Prostate gland (tissue), 2 donors: ENCODE measurements at regions not wholly inside any gene's neighbourhood (a gene's known extent, or its start where the extent isn't known, plus 50 kb on each side); places are given as distances from the start of the nearest gene placed in this dataset.

Experiments
- DNase-seq: peaks from one replicate; pipeline ENCODE4 v3.0.0-alpha.2; 2019; ENCODE audit warnings: low spot score
- H3K27ac ChIP-seq, 2 donors: fragments of 200-600 bp; sonication (generic); 2 replicates each; pipeline ENCODE4 v1.5.1; 2017 to 2019
- H3K27me3 ChIP-seq: fragments of 200-600 bp; sonication (generic); replicated peaks from 2 replicates; pipeline ENCODE4 v1.5.1; 2019; ENCODE audit not compliant: insufficient read depth
- H3K36me3 ChIP-seq, 2 donors: fragments of 200-600 bp; sonication (generic); 1 replicate in 1 of 2; 2 replicates in 1 of 2; pipeline versions ENCODE4 v1.5.1 to v1.8.1; 2017 to 2019
- H3K4me1 ChIP-seq: fragments of 200-600 bp; sonication (generic); replicated peaks from 2 replicates; pipeline ENCODE4 v1.5.1; 2019
- H3K4me3 ChIP-seq, 2 donors: fragments of 200-600 bp; sonication (generic); 2 replicates each; pipeline ENCODE4 v1.5.1; 2017 to 2019
- H3K9me3 ChIP-seq: fragments of 200-600 bp; sonication (generic); 2 replicates; pipeline ENCODE4 v1.5.1; 2017
- POLR2A ChIP-seq: fragments of 450-650 bp; IDR thresholded peaks from one replicate; pipeline ENCODE4 v1.6.1; 2016; ENCODE audit warnings: antibody characterized with exemption, mild to moderate bottlenecking
- POLR2AphosphoS5 ChIP-seq: sonication (generic); formaldehyde crosslinking; IDR thresholded peaks from one replicate; pipeline ENCODE4 v1.6.1; 2017; ENCODE audit warnings: antibody characterized with exemption
- WGBS: methylation state at CpG from one replicate; pipeline ENCODE4 v1.1.5; 2018; 5-methylcytosine and 5-hydroxymethylcytosine counted together
- intact Hi-C: fragments of 100-400 bp; cut with DNase I; formaldehyde crosslinking; loops from one replicate; pipeline ENCODE4 v1.14.2; 2022
- TF ChIP-seq, protein P1 (sequence below), 4 experiments: fragments of 200-600 bp in 2 of 4; fragments of 450-650 bp in 2 of 4; sonication (generic) in 2 of 4; IDR thresholded peaks; 1 replicate in 3 of 4; 2 replicates in 1 of 4; pipeline ENCODE4 v1.5.1; 2016 to 2019; ENCODE audit warnings: antibody characterized with exemption in 4 of 4, mild to moderate bottlenecking in 2 of 4, moderate library complexity in 2 of 4

DNA sequence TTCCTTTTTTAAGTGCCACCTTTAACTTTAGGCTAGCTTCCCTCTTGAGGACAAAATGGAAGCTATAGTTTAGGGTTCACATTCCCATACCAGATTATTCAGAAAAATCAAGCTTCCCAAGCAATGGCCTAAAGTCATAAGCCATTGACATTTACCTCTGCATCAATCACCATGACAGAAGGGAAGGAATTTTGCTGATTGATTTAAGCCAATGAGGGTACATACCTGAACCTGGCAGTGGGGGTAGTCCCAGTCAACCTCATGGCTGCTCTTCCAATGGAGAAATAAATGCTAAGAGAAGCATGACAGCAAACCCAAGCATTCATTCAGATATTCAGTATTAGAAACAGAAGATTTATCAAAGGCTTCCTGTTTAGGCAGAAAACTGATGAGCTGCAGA lies 128.4 kb upstream of the CREB1 start:
- DNase-seq = no peak

DNA sequence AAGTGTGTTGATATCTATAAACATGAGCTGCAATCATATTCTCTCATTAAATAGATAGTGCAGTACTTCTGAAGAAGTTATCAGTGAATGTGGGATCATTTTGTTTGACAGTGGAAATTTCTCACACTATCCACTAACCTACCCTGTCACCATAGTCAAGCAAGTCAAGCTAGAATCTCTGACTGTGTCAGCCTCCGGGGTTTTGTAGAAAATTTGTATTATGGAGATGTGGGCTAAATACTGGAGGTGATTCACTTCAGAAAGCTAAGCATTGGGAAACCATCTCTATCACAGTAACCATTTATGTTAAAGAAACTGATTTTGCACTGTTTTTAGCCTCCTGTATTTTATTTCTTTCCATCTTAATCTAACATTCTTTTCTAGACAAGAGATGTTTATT lies 126.6 kb upstream of the CREB1 start:
- DNase-seq = no peak
- no peaks in the 10 kb centered on the region for H3K9me3 ChIP-seq
- H3K36me3 ChIP-seq = no peaks in the 10 kb centered on the region
- no peaks in the 10 kb centered on the region for H3K4me1 ChIP-seq
- H3K27me3 ChIP-seq = no peaks in the 10 kb centered on the region
- no peak overlapping the region for H3K27ac ChIP-seq
- TF ChIP-seq POLR2AphosphoS5 (no peak), POLR2A (no peak)
- TF ChIP-seq, protein P1, sequence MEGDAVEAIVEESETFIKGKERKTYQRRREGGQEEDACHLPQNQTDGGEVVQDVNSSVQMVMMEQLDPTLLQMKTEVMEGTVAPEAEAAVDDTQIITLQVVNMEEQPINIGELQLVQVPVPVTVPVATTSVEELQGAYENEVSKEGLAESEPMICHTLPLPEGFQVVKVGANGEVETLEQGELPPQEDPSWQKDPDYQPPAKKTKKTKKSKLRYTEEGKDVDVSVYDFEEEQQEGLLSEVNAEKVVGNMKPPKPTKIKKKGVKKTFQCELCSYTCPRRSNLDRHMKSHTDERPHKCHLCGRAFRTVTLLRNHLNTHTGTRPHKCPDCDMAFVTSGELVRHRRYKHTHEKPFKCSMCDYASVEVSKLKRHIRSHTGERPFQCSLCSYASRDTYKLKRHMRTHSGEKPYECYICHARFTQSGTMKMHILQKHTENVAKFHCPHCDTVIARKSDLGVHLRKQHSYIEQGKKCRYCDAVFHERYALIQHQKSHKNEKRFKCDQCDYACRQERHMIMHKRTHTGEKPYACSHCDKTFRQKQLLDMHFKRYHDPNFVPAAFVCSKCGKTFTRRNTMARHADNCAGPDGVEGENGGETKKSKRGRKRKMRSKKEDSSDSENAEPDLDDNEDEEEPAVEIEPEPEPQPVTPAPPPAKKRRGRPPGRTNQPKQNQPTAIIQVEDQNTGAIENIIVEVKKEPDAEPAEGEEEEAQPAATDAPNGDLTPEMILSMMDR (IDR thresholded peaks at IDR 0.05) = no peak
- intact Hi-C loops = no loop called here
- WGBS = 68% methylated on average over 1 of the region's 1 CpG
- H3K4me3 ChIP-seq = no peak overlapping the region

More for the DNA sequence above, 128.4 kb upstream of the CREB1 start:
- no peak for TF ChIP-seq POLR2A
- TF ChIP-seq POLR2AphosphoS5 = no peak
- TF ChIP-seq, protein P1 (IDR thresholded peaks at IDR 0.05) = no peak
- H3K27me3 ChIP-seq = no peaks in the 10 kb centered on the region
- H3K9me3 ChIP-seq = no peaks in the 10 kb centered on the region
- no peaks in the 10 kb centered on the region for H3K4me1 ChIP-seq
- no peaks in the 10 kb centered on the region for H3K36me3 ChIP-seq
- intact Hi-C loops = no loop called here
- no peak overlapping the region for H3K4me3 ChIP-seq
- H3K27ac ChIP-seq = no peak overlapping the region

DNA sequence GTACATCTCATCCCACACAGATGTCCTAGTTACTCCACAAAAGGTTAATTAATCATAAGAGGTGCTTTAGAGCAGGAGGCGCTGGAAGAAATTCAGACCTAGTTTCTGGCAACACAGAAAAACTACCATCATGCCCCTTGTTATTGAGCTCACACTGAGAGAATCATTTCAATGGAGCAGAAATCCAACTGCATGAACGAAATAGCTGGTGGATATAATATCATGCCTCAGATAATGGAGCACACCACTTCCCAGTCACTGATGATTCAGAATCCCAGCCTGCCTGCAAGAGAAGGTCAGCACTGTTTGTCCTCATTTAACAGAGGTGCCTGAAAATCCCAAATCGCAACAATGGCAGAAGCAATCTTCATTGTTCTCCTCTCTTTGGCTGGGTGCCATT lies 125.8 kb upstream of the CREB1 start:
- TF ChIP-seq POLR2A (no peak), POLR2AphosphoS5 (no peak)
- TF ChIP-seq, protein P1 (IDR thresholded peaks at IDR 0.05) = no peak
- 77% methylated on average over 3 of the region's 3 CpGs for WGBS
- Histone ChIP-seq H3K27me3 (no peaks in the 10 kb centered on the region), H3K4me3 (no peak overlapping the region), H3K4me1 (no peaks in the 10 kb centered on the region), H3K27ac (no peak overlapping the region), H3K9me3 (no peaks in the 10 kb centered on the region), H3K36me3 (no peaks in the 10 kb centered on the region)
- intact Hi-C loops = no loop called here
- no peak for DNase-seq

DNA sequence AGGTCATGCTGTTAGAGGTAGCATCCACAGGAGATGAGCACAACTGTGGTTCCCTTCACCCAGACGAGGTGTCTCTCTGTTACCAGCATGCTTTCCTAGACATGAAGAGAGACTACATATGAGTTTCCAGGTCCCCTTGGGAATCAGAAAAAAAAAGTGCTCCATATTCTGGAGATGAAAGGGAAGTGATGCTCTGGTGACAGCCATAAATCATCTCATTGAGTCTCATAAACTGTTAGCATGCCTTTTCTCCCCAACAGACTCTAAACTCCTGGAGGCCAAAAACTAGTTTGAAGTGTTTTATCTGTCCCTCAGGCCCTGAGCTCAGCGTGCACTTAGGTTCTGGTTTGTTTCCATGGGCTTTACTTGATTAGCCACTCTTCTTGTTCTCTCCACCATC lies 124.6 kb upstream of the CREB1 start:
- intact Hi-C loops = no loop called here
- Histone ChIP-seq H3K36me3 (no peaks in the 10 kb centered on the region), H3K4me1 (no peaks in the 10 kb centered on the region), H3K27ac (no peak overlapping the region), H3K27me3 (no peaks in the 10 kb centered on the region), H3K9me3 (no peaks in the 10 kb centered on the region), H3K4me3 (no peak overlapping the region)
- 75% methylated on average over 2 of the region's 2 CpGs for WGBS
- TF ChIP-seq, protein P1 (IDR thresholded peaks at IDR 0.05) = no peak
- DNase-seq = no peak

DNA sequence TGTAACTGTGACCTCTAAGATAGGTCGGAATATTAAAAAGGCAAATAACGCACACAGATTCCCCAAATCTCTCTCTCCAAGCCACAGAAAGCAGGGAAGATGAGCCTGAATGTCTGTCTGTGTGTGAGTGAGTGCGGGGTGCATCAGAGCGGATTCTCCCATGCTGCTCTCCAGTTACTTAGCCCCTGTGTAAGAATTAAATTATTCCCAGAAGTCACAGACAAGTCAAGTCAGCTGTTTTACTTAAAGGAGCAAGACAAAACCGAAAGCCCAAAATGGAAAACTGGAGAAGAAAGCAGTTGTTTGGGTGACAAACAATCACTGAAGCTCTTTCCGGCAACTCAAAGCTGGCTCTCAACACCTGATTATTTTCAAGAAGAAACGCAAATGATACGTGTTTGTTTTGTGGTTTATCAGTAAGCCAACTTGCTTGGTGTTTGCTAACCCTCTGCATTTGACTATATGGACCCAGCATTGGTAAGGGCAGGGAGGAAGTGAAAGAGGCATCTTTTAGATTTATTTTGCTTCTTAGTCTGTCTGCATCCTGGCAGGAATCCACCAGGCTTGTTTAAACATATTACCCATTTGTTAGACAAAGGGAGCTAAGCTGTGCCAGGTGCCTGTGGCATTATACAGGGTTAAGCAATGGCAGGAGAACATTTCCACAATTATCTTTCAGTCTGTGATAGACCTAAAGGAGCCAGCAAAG lies 121.5 kb upstream of the CREB1 start:
- intact Hi-C loops = no loop called here
- peak; percentile 88 for DNase-seq
- Histone ChIP-seq H3K4me1 (no peaks in the 10 kb centered on the region), H3K36me3 (no peaks in the 10 kb centered on the region), H3K4me3 (no peak overlapping the region), H3K27me3 (no peaks in the 10 kb centered on the region), H3K27ac (peak overlapping the region in 1 of 2 donors; percentile 17), H3K9me3 (no peaks in the 10 kb centered on the region)
- 56% methylated on average over 8 of the region's 8 CpGs for WGBS
- TF ChIP-seq POLR2AphosphoS5 = peak; percentile 63
- TF ChIP-seq, protein P1 (IDR thresholded peaks at IDR 0.05) = no peak
